ENCODE measurements at regions not wholly inside any gene's neighbourhood (a gene's known extent, or its start where the extent isn't known, plus 50 kb on each side); places are given as distances from the start of the nearest gene placed in this dataset.

DNA sequence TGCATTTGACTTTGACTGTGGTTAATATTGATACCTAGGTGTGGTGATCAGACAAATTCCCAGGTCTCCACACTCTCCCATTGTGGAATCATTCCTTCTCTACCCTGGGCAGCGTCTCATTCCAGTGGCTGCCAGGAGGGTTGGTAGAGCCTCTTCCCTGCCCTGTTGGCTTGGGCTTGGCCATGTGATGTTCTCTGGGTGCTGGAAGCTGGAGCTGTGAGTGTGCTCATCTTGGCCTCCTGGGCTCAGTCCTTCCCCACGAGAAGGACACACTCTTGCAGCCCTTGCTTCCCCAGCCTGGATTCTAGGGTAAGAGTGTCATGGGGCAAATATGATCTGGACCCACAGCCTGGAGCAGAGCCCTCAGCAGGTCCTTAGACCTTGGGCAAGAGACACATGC is 167.2 kb upstream of the IRX4 start:
- no peak overlapping the region for H3K4me3 ChIP-seq (ENCODE audit: insufficient read depth, low read length, poor library complexity, severe bottlenecking)
- H3K9me2 ChIP-seq (replicated peaks; ENCODE audit: insufficient read depth, low read length) = no peaks in the 10 kb centered on the region
- no peaks in the 10 kb centered on the region for H4K20me1 ChIP-seq (ENCODE audit: low read depth, low read length)
- no peak overlapping the region for H3K27ac ChIP-seq (ENCODE audit: low read depth, low read length)
- H3K36me3 ChIP-seq (ENCODE audit: low read length) = no peaks in the 10 kb centered on the region
- H2AFZ ChIP-seq (ENCODE audit: low read depth, low read length, severe bottlenecking) = no peak overlapping the region
- H3K9me3 ChIP-seq (ENCODE audit: insufficient read depth, low read length) = no peaks in the 10 kb centered on the region
- no peak overlapping the region for H3K4me2 ChIP-seq (ENCODE audit: low read depth, low read length, poor library complexity, severe bottlenecking)
- H3K27me3 ChIP-seq (ENCODE audit: low read length) = no peaks in the 10 kb centered on the region
- H3F3A ChIP-seq (ENCODE audit: insufficient read depth) = no peaks in the 10 kb centered on the region
- no peak for TF ChIP-seq EZH2phosphoT487 (conservative IDR thresholded peaks at IDR 0.05; ENCODE audit: low read length)
- TF ChIP-seq, protein P1, sequence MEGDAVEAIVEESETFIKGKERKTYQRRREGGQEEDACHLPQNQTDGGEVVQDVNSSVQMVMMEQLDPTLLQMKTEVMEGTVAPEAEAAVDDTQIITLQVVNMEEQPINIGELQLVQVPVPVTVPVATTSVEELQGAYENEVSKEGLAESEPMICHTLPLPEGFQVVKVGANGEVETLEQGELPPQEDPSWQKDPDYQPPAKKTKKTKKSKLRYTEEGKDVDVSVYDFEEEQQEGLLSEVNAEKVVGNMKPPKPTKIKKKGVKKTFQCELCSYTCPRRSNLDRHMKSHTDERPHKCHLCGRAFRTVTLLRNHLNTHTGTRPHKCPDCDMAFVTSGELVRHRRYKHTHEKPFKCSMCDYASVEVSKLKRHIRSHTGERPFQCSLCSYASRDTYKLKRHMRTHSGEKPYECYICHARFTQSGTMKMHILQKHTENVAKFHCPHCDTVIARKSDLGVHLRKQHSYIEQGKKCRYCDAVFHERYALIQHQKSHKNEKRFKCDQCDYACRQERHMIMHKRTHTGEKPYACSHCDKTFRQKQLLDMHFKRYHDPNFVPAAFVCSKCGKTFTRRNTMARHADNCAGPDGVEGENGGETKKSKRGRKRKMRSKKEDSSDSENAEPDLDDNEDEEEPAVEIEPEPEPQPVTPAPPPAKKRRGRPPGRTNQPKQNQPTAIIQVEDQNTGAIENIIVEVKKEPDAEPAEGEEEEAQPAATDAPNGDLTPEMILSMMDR (IDR thresholded peaks at IDR 0.05; ENCODE audit: insufficient read depth, low read length, poor library complexity, severe bottlenecking) = no peak
- H3K9ac ChIP-seq (ENCODE audit: low read length) = no peak overlapping the region
- H3K79me2 ChIP-seq (ENCODE audit: insufficient read depth, low read length) = no peaks in the 10 kb centered on the region

DNA sequence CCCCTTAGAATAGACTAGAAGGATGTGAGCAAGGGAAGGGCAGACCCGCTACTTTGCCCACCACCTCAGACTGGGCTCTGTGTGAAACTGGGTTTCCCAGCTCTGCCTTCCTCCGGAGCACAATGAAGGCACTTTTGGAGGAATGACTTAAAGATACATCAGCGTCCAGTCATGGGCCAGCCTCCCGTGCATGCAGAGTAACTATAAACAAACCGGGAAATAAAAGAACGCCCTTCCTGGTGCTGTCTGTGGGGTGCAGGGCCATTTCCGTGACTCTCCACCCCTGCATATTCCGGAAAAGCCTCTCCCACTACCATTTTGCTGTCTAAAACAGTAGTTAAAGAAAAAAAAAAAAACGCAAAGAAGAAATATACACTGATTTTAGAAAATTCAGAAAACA is 165.9 kb upstream of the IRX4 start:
- Histone ChIP-seq H3K9ac (ENCODE audit: low read length) (no peak overlapping the region), H3K4me3 (ENCODE audit: insufficient read depth, low read length, poor library complexity, severe bottlenecking) (no peak overlapping the region), H2AFZ (ENCODE audit: low read depth, low read length, severe bottlenecking) (no peak overlapping the region), H4K20me1 (ENCODE audit: low read depth, low read length) (no peaks in the 10 kb centered on the region), H3K9me3 (ENCODE audit: insufficient read depth, low read length) (no peaks in the 10 kb centered on the region), H3K4me2 (ENCODE audit: low read depth, low read length, poor library complexity, severe bottlenecking) (no peak overlapping the region), H3K9me2 (replicated peaks; ENCODE audit: insufficient read depth, low read length) (no peaks in the 10 kb centered on the region), H3F3A (ENCODE audit: insufficient read depth) (no peaks in the 10 kb centered on the region), H3K79me2 (ENCODE audit: insufficient read depth, low read length) (no peaks in the 10 kb centered on the region), H3K27me3 (ENCODE audit: low read length) (no peaks in the 10 kb centered on the region), H3K36me3 (ENCODE audit: low read length) (no peaks in the 10 kb centered on the region), H3K27ac (ENCODE audit: low read depth, low read length) (no peak overlapping the region)
- no peak for TF ChIP-seq EZH2phosphoT487 (conservative IDR thresholded peaks at IDR 0.05; ENCODE audit: low read length)
- TF ChIP-seq, protein P1 (IDR thresholded peaks at IDR 0.05; ENCODE audit: insufficient read depth, low read length, poor library complexity, severe bottlenecking) = no peak

DNA sequence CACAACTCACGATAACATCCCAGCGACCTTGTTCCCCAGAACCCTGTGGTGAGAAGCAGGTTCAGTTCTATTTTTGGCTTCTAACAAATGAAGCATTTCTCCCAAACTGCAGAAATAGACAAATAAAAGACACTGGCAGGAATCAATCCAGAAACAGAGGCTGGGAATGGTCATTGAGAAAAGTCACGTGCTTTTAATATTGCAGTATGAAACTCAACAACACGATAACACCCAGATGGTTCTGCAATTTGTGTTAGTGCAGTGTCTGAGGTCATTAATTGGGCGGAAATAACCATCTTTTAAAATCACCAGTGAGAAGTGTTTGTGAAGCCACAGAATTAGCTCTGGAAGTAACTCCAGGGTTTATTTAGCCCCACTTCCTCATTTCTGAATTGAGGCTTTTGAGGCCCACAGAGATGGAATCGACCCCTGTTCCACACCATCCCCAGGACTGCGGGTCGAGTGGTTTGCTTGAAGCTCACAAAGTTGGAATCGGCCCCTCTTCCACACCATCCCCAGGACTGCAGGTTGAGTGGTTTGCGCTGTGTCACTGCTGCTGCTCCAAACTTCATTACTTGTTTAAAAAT is 164.7 kb upstream of the IRX4 start:
- Histone ChIP-seq H3K27ac (ENCODE audit: low read depth, low read length) (no peak overlapping the region), H3K36me3 (ENCODE audit: low read length) (no peaks in the 10 kb centered on the region), H3K9ac (ENCODE audit: low read length) (no peak overlapping the region), H3K4me2 (ENCODE audit: low read depth, low read length, poor library complexity, severe bottlenecking) (no peak overlapping the region), H3K79me2 (ENCODE audit: insufficient read depth, low read length) (no peaks in the 10 kb centered on the region), H3F3A (ENCODE audit: insufficient read depth) (no peaks in the 10 kb centered on the region), H3K4me3 (ENCODE audit: insufficient read depth, low read length, poor library complexity, severe bottlenecking) (no peak overlapping the region), H2AFZ (ENCODE audit: low read depth, low read length, severe bottlenecking) (no peak overlapping the region), H3K9me3 (ENCODE audit: insufficient read depth, low read length) (no peaks in the 10 kb centered on the region), H3K27me3 (ENCODE audit: low read length) (no peaks in the 10 kb centered on the region), H4K20me1 (ENCODE audit: low read depth, low read length) (no peaks in the 10 kb centered on the region), H3K9me2 (replicated peaks; ENCODE audit: insufficient read depth, low read length) (no peaks in the 10 kb centered on the region)
- no peak for TF ChIP-seq EZH2phosphoT487 (conservative IDR thresholded peaks at IDR 0.05; ENCODE audit: low read length)
- TF ChIP-seq, protein P1 (IDR thresholded peaks at IDR 0.05; ENCODE audit: insufficient read depth, low read length, poor library complexity, severe bottlenecking) = no peak
